ENCODE measurements at regions not wholly inside any gene's neighbourhood (a gene's known extent, or its start where the extent isn't known, plus 50 kb on each side); places are given as distances from the start of the nearest gene placed in this dataset.

- no peak for DNase-seq (ENCODE audit: low read depth, low spot score)
Measured at GRCh38 chr1:164907666-164908065, 348.7 kb downstream of the PBX1 start.

GRCh38 chr1:164905869-164906268, 346.9 kb downstream of the PBX1 start:
- H3K4me3 ChIP-seq (ENCODE audit: low read length): no peak overlapping the region
- DNase-seq (ENCODE audit: low read depth, low spot score): no peak

More at GRCh38 chr1:164907666-164908065, 348.7 kb downstream of the PBX1 start:
- H3K4me3 ChIP-seq (ENCODE audit: low read length): no peak overlapping the region

DNA sequence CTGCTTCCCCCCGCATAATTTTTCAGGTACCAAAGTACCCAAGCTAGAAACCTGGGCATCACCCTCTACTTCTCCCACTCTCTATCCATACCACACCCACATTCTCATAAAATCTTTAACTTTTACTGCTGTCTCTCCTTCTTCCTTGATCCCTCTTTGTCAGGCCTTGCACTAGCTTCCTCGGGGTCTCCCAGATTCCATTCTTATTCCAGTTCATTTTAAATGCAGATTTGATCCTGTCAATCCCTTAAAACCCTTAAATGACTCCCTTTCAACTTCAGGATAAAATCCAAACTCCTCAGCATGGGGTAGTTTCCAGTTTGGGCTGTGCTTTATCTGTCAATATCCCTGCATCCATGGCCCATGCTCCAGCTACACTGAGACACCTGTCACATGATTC, 343.5 kb downstream of the PBX1 start:
- H3K4me3 ChIP-seq (ENCODE audit: low read length): no peak overlapping the region
- no peak for DNase-seq (ENCODE audit: low read depth, low spot score)

All from Jurkat, Clone E6-1 (cell line).